Endometrium (tissue), 2 donors: ENCODE measurements at regions not wholly inside any gene's neighbourhood (a gene's known extent, or its start where the extent isn't known, plus 50 kb on each side); places are given as distances from the start of the nearest gene placed in this dataset.

Experiments used
- FAIRE-seq: peaks from 2 replicates; lab custom pipeline; 2012; peaks lifted over from hg19 to GRCh38; lab: Jason Lieb, UNC
- donor health status: control.
- donor health status: control.

DNA sequence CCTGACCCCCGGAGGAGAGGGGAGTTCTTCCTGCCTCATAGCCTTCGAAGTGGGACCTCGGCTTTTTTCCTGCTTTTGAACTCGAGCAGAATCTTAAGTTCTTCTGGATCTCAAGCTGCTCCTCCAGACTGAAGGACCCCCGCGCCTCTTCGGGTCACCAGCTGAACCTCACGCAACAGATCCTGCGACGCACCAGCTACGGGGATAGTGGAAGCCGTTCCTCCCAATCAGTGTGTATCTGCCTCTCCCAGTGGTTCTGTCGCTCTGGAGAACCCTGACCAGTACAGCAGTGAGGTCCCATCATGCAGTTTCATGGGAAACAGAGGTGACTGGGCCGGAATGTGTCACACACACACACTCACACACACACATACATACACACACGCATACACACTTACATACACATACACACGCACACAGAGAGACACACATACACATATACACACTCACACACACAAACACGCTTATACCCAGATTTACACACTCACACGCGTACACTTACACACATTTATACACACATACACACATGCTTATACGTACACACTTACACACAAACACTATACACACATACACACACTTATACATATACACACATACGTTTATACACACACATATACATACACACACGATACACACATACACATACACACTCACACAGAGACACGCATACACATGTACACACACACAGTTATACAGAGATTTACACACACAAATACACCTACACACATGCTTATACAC is 170.0 kb downstream of the TTLL2 start:
- no peak for FAIRE-seq

DNA sequence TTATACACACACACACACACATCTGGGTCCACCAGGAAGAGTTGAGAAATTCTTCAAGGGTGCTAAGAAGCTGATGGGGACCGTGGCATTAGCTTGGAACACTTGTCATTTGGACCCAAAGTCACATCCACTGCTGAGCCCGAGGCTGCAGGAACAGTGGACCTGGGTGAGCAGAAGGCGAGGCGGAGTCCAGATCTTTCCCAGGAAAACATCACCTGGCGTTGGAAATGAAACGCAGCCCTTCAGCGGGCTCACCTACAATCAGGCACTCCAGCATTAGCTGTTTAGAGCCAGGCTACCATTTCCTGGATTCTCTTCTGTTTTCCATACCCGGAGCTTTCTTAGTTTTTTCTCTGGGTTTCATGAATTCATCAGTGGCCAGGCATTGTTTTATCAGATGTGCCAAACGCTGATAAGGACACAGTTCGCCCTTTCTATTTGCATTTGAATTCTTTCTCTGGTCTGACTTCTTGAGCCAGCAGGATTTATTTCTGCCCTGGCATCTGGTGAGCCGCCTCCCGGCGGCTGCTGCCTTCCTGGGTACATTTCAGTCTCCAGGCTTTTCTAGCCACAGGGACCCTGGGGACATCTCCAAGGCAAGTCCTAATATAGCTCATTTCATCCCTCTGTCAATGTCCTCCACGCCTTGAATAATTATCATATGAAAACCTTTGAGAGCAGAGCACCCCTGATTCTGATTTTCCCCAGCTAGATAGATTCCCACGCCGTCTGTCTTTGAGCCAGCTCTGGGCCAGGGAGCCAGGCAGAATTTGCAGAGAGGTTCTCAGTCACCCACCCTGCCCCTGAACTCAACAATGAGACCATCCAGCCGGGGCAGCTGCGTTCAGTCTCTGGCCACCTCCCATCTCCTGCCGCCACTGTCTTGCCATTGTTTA is 170.9 kb downstream of the TTLL2 start:
- FAIRE-seq: no peak

DNA sequence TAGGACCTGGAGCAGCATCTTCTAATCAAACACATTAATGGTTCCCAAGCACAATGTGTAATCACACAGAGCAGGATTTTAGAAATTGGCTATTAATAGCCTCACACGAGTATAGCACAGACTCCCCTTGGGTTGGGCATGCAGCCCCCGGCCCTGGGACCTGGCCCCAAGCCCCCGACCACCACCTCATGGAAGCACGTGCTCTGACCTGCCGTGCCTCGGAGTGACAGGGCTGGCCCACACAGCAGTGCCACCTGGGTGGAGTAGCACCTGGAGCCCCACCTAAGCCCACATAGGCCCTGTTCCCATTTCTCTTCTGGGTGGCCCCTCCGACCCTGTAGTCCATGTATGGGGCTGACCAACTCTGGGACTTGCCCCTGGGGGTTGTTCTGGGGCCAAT is 171.8 kb downstream of the TTLL2 start:
- no peak for FAIRE-seq

DNA sequence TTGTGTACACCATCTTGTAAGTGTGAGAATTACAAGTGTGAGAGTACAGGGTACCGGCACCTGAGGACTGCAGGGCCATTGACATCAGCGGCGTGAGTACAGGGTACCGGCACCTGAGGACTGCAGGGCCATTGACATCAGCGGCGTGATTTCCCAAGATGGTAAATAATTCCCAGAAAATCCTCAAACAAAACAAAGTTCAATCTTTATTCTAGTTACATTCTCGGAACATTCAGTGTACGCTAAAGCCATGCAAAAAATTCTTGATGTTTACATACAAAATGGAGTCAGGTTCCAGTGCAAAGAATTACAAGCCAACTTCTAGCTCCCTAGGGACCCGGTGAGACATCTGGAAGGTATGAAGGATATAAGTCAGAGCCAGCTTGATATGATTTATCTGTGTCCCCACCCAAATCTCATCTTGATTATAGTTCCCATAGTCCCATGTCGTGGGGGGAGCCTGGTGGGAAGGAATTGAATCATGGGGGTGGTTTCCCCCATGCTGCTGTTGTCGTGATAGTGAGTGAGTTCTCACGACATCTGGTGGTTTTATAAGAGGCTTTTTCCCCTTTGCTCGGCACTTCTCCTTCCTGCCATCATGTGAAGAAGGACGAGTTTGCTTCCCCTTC is 172.7 kb downstream of the TTLL2 start:
- FAIRE-seq: no peak

DNA sequence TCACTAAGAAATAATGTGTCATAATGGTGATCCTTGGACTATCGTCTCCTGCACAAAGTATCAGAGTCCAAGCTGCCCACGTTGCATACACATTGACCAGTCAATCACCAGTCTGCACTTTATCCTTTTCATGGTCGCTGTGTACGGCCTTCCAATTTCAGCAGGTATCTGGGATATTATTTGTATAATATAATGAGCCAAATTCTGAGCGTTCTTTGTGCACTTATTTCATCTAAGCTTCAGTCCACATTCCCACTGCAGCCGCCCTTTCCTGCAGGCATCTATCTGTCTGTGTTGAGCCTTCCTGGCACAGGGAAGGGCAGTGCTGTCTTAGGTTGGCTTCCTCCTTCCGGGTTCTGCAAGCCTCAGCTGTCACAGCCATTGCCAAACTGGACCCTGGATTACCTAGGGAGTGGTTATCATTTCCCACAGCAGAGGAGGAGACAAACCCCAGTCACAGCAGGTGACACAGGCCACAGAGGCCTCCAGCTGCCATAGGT is 174.3 kb downstream of the TTLL2 start:
- FAIRE-seq: no peak

DNA sequence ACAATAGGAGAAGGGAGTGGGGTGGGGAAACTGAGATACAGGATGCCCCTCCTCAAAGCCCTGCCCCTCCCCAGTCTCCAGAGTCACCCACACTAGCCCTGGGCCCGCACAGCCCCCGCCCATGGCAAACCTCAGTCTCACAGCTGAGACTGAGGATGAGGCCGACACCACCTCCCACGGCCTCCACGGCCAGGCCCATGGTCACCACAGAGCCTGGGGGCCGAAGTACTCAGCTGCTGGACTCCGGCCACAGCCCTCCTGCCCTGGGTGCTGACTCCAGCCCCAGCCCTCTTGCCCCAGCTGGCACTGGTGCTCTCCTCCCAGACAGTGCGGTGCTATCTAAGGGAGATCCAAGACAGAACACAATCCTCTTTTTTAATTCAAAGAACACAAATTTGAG is 176.1 kb downstream of the TTLL2 start:
- FAIRE-seq: no peak

DNA sequence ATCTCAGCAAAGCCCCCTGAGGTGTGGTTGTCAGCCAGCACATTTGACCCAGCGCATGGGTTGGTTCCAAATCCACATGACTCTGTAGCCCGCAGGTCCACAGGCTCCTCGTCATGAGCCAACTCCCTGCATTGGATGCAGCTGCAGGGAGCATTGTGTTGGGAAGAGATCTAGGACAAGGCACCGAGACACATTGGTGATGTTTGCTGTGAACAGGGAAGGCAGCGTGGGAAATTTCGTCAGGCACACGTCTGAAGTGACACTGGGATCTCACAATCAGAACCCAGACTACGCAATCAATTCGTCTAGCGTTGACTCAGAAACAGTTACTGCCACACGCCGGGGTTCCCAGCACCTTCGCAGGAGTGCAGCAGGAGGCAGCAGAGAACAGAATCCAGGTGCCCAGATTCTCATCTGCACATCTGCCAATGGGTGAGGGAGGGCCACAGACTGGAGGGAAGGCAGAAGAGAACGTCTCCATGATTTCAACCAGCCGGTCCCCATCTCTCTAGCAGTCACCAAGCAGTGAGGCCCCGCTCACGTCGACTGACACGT is 177.0 kb downstream of the TTLL2 start:
- FAIRE-seq: no peak

DNA sequence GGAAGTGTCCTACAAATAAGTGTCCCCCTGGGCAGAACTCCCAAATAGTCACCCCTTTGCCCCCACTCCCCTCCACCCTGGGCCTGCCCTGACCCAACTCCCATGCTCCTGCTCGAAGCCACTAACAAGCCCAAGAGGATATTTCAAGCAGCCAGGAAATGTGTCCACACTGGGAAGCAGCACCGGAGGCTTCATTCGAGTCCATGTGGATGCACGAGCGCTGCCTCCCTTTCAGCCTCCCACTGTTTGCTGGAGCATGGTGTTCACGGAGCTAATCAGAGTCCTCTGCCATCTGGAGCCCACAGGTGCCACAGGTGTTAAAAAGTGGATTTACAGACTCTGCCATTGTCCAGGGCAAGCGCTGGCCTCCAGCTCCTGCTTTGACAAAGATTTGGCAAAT is 177.6 kb downstream of the TTLL2 start:
- no peak for FAIRE-seq

DNA sequence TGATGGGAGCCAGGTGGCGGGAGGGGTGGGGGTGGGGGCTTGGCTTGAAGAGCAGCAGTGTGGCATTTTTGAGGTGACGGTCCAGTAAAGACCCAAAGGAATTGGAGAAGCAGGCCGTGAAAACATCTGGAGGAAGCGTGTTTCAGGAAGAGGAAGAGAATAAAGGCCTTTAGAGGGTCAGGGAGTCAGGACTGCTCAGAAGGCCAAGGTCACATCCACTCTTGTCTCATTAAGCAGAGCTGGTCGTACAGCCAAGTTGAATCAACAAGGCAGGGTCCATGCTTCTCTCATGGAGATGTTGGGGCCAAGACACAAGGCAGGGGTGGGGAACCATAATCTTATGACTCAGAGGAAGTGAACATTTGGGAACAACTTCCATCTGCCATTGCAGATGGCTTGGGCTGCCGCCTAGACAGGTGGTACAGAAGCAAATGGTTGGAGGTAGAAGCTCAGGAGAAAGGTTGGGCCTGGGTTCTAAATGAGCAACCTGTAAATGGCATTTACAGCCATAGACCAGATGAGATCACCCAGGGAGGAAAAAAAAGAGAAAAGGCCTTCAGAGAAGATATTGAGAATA is 179.6 kb downstream of the TTLL2 start:
- no peak for FAIRE-seq

DNA sequence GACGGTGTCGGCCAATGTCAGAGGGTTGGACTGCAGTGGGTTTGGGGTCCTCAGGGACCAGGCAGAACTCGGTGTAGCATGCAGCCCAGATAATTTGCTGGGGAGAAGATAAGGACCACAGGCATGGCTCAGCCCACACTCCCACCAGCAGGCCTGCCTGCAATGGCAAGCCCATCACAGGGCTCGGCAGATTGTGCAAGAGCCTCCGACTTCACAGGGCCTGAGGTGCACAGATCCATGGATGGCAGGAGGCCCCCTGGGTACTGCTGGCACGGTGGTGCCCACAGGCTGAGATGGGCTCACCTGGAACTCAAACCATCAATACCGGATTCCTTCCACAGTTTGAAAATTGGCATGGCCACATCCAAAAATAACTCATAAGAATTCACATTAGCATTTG is 180.3 kb downstream of the TTLL2 start:
- FAIRE-seq: no peak

DNA sequence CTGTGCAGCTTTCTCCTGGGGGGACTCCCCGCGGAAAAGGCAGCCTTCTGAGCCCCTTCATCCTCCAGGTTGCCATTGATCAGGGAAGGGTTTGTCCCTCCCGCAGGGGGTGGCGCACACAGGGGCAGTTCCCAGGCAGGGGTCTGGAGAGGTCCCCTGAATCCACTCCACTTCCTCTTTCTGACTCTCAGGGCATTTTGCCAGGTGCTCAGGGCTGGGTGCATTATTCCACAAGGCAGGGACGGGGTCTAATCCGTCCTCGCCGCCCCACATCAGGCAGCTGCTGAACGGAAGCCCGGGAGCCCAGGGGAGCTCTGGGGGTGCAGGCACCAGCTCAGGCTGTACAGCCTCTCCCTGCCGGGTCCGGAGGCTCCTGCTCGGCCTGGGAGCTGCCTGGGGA is 180.9 kb downstream of the TTLL2 start:
- FAIRE-seq: no peak

DNA sequence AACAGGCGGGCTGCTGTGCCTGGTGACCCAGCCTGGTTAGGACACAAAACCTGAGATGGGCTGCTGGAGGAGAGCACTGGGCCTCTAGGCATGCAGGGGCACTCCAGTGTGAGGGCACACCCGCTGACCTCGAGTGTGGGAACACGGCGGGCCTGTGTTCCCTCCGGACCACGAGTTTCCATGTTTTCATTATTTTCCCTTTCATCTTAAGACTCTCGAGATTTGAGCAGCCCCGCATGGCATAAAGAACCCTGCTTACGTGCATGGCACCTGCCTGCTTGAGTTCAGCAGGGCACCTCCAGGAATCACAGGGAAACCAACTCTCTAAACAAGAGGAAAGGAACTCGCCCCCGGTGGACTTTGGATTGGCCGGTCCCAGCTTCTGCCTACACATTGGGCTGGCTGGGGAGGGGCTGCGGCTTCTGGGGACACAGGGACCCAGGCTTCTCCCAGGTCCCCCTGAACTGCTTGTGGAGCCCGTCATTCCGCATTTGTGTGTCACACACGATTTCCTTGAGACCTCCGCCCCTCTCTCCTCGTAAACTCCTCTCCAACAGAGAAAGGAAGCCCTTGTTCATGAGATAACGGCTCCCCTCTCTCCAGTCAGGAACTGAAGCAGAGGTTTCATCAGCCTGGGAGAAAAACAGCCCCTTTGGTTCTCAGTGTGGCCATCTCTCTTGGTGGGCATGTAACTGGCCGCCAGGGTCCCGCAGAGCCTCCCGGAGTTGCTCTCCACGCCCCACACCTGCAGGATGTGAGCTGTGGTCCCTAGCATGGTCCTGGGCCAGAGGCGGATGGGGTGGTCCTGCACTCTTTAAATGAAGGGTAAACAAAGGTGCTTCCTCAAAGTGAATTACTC is 181.8 kb downstream of the TTLL2 start:
- no peak for FAIRE-seq

DNA sequence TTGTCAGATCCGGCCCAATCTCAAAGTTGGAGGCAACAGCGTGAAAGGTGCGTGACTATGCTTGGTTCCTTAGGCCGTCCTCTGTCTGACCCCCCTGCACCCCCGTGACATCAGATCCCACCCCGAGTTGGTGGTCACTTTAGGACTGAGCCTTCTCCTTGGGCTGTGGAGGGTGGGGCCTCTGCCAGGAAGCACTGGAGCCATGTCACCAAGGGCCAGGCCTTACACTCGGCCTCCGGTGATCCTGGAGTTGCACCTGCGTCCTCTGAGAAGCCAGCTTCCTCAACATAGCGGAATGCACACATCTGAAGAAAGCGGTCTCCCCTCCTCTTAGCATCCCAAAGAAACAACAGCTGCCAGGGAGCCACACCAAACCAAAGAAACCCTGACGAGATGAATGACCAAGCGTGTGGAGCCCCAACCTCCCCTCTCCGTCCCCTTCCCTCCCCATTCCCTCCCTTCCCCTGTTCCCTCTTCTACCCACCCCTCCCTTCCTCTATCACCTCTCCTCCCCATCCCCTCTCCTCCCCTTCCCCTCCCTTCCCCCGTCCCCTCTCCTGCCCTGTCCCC is 182.6 kb downstream of the TTLL2 start:
- FAIRE-seq: no peak

DNA sequence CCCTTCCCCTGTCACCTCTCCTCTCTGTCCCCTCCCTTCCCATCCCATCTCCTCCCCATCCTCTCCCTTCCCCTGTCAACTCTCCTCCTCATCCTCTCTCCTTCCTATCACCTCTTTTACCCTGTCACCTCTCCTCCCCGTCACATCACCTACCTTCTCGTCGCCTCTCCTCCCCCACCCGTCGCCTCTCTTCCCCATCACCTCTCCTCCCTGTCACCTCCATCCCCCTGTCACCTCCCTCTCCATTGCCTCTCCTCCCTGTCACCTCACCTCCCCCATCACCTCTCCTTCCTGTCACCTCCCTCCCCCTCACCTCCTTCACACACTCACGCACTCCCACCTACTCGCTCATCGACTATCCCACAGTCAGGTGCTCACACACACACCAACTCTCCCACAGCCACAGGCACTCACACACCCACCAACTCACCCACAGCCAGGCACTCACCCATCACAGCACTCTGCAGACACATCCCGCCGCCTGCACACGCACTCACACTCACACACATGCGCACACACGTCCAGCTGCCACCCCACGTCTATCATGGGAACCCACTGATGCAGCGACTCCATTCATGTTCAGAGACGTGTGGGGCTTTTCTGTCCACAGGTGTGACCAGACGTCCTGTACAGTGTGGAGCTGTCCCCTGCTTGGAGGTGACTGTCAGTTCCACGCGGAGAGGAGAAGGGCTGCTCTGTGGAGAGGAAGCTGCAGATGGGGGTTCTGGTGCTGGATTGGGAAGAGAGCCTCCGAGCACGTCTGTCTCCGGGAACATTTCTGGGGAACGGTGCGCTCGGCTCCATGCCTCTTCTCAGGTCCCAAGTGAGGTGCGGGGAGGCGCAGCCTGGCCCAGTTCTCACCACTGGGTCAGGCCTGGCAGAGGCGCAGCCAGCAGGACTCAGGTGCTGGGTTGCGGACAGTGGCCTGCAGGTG is 184.3 kb downstream of the TTLL2 start:
- no peak for FAIRE-seq

DNA sequence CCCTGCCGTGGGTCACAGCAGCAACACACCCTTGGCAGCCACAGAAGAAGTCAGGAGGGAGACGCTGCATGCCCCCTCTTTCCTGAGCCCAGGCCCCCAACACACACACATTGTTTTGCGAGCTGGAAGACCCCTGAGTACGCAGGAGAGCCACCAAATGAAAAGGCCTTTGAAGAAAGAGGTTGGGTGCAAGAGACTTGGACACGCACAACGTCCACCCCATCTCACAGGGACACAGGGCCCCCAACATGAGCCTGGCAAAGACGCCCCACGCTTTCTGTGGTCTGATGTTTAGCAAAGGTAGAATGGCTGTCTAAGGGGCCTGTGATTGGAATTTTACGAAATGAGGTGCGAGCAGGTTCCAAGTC is 185.0 kb downstream of the TTLL2 start:
- FAIRE-seq: no peak

DNA sequence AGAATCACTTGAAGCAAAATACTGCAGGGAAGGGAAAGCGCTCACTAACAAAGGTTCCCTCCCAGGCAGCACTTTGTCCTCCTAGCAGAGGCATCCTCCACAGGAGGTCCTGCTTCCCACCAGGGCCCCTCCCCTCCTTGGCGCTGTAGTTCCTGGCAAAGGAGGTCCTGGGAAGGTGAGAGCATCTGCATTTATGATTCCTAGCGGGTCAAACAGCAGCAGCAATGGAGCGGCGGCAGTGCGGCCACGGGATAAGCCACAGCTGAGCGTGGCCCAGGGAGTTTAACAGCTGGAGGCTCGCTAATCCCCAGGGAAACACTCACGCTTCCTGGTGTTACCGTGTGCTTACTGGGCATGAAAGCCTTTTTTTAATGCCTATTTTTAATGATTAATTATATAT is 185.8 kb downstream of the TTLL2 start:
- no peak for FAIRE-seq

DNA sequence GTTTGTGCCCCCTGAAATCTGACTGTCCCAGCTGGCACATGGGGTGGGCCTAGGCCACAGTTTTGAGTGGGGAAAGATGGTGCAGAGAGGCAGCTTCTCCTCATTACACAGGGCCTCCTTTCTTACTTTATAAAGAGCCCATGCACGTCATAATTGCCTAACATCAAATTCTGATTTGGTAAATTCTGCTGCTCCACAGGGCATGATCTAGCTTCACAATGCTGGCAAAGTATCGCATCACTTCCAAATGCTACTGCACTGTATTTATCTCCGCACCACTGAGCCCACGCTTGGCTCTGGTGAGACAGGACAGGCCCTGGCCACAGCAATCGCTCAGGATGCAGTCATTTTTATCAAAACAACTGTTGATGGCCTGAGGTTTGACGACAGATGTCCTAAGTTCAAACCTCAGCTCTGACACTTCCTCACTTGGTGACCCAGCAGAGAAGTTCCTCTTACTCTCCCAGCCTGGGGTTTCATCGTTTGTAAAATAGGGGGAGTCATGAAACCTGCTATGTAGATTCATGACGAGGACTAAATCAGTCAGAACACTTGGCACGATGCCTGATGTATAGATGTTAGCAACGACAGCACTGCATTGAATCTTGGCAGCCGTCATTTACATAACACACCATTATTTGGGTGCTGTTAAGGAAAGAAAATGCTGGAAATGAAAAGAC is 187.9 kb downstream of the TTLL2 start:
- FAIRE-seq: no peak

DNA sequence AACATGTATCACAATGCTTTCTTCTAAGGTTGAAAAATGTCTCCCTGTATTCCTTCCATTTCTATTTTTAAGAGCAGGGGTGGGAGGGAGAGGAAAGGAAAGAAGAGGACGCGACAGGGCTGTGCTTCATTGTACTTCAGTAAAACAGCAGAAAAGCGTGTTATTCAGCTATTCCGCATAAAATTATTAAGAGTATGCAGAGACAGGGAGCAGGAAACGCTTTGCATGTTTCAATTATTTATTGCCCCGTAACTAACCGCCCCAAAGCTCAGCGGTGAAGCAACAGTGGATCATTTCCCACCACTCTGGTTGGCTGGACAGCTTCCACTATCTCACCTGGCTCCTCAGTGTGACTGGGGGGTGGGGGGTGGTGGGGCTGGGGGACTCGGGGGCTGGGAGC is 188.9 kb downstream of the TTLL2 start:
- no peak for FAIRE-seq

DNA sequence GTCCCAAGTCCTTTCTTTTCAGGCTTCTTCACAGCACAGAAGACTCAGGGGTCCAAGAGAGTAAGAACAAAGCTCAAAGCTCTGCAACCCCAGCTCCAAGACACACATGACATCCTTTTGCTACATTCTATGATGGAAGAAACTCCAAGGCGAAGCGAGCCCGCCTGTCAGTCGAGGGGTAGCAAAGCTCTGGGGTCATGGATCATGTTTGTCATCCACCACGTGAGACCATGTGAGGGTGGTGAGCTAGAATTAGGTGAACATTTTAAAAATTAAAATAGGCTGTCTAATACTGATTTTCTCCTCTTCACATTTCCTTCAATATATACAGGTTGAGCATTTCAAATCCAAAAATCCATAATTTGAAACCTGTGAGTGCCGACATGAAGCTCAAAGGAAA is 189.6 kb downstream of the TTLL2 start:
- no peak for FAIRE-seq
